TTC549 (cell line): ENCODE measurements at regions not wholly inside any gene's neighbourhood (a gene's known extent, or its start where the extent isn't known, plus 50 kb on each side); places are given as distances from the start of the nearest gene placed in this dataset.
"Not testable (repeated sequence)": the region's sequence is repeated elsewhere in the genome, so short reads cannot be mapped to it uniquely, and the experiment has no call there.

Experiments
- FAIRE-seq: peaks from 2 replicates; lab custom pipeline; 2012; peaks lifted over from hg19 to GRCh38; lab: Jason Lieb, UNC

DNA sequence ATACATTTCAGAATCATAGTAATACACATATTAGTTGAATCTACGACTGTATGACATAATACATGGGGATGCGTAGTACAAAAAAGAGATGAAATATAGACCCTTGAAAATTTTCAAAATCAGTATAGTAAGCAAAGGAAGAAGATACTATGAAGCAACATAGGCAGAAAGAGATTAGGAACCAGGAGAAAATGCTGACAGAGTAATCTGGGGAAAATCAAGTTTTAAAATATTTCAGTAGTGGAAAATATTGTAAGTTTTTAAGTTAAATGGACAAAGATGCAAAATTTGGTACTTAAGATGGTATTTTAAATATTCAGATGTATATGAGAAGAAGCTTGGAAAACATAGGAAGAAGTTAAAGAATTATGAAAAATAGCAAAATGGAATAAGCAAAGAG, 915.6 kb upstream of the LRFN5 start:
- FAIRE-seq = no peak

DNA sequence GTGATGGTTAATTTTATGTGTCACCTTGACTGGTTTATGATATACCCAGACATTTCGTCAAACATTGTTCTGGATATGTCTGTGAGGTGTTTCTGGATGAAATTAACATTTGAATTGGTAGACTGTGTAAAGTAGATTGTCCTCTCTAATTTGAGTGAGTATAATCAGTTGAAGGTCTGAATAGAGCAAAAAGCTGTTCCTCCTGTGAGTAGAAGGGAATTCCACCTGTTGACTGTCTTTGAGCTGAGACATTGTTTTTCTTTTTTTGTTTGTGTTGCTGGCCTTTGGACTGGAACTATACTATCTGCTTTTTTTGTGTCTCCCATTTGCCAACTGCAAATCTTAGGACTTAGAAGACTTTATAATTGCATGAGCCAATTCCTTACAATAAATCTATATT, 920.9 kb upstream of the LRFN5 start:
- no peak for FAIRE-seq

GRCh38 chr14:40684328-40684727, 922.3 kb upstream of the LRFN5 start:
- no peak for FAIRE-seq

DNA sequence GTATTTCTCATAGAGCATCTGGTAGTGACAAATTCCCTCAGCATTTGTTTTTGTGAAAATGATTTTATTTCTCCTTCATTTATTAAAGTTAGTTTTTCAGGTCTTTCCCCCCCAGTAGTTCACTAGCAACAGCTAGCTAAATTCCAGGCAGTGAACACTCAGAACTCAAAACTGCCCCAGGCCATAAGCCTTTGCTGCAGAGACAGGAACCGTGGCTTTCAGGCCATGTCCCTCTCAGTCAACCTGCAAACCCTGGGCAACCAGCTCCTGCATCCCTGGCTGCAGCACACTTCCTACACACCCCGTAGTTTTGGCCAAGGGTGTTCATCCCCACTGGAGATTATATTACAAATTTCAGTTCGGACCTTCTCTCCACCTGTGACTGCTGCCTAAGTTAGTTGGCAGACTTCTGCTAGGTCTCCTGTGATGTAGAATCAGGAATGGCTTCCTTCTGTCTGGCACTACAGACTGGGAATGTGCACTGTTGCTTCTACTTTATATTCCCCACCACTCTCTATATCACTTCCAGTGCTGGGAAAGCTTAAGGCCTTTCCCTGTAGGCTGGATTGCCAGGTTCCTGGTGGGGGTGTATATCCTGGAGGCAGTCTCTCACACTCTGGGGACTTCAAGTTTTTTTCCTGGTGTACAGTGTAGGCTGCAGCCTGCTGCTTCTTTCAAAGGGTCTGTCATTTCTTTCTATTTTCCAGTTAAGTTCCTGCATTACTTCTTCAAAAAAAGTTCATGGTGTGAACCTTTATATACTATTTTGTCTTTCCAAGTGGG, 924.4 kb upstream of the LRFN5 start:
- no peak for FAIRE-seq

- FAIRE-seq = no peak
Measured at GRCh38 chr14:40679256-40679655, 927.4 kb upstream of the LRFN5 start.

- not testable (repeated sequence) for FAIRE-seq
Measured at GRCh38 chr14:40677206-40677605, 929.5 kb upstream of the LRFN5 start.

GRCh38 chr14:40674502-40674901, 932.2 kb upstream of the LRFN5 start:
- FAIRE-seq = no peak

DNA sequence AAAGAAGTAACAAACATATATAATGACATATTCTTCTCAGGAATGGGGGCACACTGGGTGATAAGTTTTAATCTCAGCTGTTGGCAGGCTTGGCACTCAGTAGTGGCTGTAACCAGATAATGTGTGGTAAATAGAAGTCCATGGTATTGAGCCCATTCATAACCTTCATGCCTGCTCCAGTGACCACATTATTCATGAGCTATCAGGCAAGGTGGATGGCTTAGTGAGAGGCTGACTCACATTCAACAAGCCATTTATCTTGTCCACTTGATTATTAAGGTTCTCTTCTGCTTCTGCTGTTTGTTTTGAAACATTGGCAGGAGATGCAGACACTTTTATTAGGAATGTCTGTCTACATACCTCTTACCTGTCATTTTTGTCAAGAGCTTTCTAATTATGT, 950.4 kb upstream of the LRFN5 start:
- no peak for FAIRE-seq

- no peak for FAIRE-seq
Measured at GRCh38 chr14:40652089-40652691, 954.5 kb upstream of the LRFN5 start.

GRCh38 chr14:40630471-40630870, 976.2 kb upstream of the LRFN5 start:
- FAIRE-seq = no peak

GRCh38 chr14:40629551-40630137, 977.0 kb upstream of the LRFN5 start:
- FAIRE-seq = not testable (repeated sequence)

GRCh38 chr14:40629144-40629543, 977.5 kb upstream of the LRFN5 start:
- no peak for FAIRE-seq

DNA sequence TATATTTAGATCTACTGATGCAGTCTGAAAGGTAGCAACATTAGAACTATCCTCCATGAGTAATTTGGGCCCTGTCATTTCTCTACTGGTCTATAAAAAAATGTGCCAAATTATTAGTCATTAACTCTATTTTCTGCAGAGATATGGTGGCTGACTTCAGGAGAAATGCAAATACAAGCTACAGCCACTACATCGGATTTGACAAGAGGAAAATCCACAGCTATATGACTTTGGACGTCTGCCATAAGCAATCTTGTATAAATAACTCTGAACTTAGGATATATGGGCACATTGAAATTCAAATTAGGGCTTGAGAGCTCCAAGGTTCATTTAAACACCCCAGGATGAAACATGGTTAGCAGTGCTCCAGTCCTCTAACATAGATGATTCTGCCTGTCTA, 983.0 kb upstream of the LRFN5 start:
- FAIRE-seq = no peak

GRCh38 chr14:40618225-40618898, 988.3 kb upstream of the LRFN5 start:
- no peak for FAIRE-seq

- no peak for FAIRE-seq
Measured at GRCh38 chr14:40616579-40616978, 990.1 kb upstream of the LRFN5 start.

DNA sequence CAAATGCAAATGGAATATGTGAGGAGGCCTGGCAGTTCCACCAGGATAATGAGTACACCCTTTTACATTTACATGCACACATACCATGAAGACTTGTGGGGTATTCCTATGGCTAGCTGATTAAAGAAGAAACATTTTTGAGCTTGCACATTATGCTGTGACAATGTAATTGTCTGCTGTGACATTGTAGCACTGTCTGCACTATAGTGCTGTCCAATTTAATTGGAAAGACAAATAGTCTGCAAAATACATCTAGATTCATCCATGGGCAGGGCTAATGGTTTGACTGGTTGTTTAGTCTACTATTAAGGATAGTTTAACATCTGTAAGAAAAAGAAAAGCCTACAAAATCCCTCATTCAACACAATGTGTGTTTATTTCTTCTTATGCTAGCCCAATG, 1005.6 kb upstream of the LRFN5 start:
- FAIRE-seq = no peak

DNA sequence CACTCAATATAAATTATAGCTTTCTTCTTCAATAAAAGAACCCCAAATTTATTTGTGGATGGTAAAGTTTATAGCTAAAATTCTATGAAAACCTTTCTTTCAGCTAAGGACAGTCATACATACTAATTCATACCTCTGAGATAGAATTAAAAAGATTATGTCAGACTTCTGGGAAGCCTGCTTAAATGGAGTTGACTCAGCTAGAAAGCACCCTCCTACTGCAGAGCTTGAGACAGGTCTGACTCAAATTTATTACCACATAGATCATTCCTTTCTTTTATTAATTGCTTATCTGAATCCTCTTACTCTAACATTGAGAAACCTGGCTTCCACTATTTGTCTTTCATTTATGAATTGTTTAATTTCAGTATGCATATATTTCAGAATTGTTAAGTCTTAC, 1007.0 kb upstream of the LRFN5 start:
- no peak for FAIRE-seq

- FAIRE-seq = no peak
Measured at GRCh38 chr14:40581264-40581663, 1025.4 kb upstream of the LRFN5 start.

DNA sequence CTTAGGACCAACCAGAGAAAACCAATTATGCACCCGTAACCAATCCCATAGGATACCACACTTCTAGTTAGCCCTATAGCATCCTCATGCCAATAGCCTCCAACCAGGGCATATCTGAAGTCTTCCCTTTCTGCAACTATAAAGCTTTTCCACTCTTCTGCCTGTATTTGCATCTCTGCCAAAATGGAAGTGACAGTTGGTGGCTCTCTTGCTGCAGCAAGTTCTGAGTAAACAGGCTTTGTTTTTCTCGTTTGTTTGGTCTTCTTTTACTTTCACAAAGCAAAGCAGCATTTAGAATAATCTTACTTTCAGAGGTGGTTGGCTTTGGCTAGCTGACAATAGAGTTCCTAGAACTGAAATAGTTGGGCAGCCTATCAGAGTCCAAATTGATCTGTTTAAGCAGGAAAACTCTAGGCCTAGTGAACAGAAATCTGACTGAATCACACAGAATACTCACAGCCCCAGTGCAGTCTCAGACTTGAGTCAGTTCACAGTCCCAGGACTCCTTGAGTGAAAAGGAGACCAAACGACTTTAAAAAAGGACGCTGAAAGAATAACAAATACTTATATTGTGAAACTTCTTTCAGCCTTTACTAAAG, 1029.7 kb upstream of the LRFN5 start:
- FAIRE-seq = no peak

DNA sequence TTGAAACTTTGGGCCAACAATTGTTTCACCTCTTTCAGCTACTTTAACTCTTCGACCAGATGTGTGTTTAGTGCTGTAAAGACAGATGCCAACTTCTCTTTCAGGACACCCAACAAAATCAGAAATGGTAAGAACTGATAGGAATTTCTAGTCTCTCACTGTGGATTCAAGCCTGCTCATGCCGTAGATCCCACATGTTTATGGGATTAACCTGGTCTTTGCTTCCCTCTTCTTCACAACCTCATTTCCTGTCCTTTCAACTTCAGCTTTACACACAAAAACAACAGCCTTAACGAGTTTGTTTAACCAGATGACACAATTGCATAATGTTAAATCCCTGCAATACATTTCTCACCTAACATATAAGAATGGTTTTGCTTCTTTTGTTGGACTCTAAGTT, 1031.9 kb upstream of the LRFN5 start:
- FAIRE-seq = no peak

- FAIRE-seq = no peak
Measured at GRCh38 chr14:40525314-40525713, 1081.4 kb upstream of the LRFN5 start.

DNA sequence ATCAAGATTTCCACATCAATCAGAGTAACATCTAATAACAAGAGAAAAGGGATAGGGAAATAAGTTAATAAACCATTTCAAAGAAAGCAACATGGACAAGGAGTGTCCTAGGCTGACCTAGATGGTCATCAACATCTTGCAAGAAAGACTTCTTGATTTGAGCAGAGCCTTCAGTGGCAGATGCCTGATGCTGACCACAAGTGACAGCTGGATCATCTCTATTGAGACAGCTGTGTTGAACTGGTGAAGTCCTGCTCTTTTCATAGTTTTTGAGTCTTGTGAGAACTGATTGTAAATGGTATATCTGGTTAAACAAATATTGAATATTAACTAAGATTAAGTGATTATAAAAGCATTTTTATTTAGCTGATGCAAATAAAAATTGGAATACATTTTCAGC, 1083.6 kb upstream of the LRFN5 start:
- FAIRE-seq = no peak

- FAIRE-seq = no peak
Measured at GRCh38 chr14:40494483-40494882, 1062.2 kb upstream of the FBXO33 start.
